ENCODE measurements at regions not wholly inside any gene's neighbourhood (a gene's known extent, or its start where the extent isn't known, plus 50 kb on each side); places are given as distances from the start of the nearest gene placed in this dataset.

DNA sequence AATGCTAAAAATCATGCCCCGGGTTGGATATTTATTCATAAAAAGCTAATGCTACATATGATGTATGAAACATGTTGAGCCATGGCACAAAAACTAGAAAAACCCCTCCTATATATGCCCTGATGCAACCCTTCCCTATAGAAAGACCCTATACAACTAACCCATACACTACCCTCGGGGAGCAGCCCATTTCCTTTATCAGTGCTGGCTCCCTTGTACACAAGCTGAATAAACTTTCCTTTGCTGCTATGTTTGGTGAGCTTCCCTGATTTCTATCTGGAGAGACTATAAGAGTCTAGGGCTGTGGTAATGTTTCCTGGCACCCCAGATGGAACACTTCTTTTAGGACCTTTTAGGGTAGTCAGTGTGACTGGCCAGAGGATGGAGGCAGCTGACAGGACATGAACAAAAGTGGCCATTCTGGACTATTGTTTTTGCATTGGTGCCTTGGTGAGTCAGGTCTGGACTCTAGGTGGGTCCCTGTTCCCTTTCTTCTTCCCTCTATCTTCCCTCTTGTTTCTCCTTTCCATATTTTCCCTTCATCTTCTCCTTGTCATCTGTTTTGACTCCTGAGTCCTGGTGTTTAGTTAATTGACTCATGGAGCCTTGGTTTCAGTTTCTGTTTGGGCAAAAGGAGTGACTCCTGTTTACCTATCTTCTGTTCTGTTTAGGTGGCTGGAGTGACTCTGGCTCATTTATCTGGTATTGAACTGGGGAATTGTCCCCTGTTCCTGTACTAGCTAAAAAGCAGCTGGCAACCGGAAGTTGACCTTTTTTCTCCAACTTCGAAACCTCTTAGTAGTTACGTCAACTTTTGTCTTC lies 1321.8 kb upstream of the PCDH9 start:
- TF ChIP-seq, protein P1, sequence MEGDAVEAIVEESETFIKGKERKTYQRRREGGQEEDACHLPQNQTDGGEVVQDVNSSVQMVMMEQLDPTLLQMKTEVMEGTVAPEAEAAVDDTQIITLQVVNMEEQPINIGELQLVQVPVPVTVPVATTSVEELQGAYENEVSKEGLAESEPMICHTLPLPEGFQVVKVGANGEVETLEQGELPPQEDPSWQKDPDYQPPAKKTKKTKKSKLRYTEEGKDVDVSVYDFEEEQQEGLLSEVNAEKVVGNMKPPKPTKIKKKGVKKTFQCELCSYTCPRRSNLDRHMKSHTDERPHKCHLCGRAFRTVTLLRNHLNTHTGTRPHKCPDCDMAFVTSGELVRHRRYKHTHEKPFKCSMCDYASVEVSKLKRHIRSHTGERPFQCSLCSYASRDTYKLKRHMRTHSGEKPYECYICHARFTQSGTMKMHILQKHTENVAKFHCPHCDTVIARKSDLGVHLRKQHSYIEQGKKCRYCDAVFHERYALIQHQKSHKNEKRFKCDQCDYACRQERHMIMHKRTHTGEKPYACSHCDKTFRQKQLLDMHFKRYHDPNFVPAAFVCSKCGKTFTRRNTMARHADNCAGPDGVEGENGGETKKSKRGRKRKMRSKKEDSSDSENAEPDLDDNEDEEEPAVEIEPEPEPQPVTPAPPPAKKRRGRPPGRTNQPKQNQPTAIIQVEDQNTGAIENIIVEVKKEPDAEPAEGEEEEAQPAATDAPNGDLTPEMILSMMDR (IDR thresholded peaks at IDR 0.05), result no peak
- TF ChIP-seq POLR2A (IDR thresholded peaks at IDR 0.05), result no peak
